OCI-LY1 (cell line): ENCODE measurements at regions not wholly inside any gene's neighbourhood (a gene's known extent, or its start where the extent isn't known, plus 50 kb on each side); places are given as distances from the start of the nearest gene placed in this dataset.
"Not testable (repeated sequence)": the region's sequence is repeated elsewhere in the genome, so short reads cannot be mapped to it uniquely, and the experiment has no call there.

Experiments used
- H2AFZ ChIP-seq: fragments of 200-600 bp; sonication (generic), shearing (Covaris generic); 2 replicates; pipeline ENCODE4 v1.6.0; 2014; ENCODE audit warnings: antibody characterized with exemption, mild to moderate bottlenecking, low read length
- H3F3A ChIP-seq: fragments of 200-600 bp; sonication (generic), shearing (Covaris generic); 2 replicates; pipeline ENCODE4 v1.6.0; 2014; ENCODE audit warnings: mild to moderate bottlenecking, antibody characterized with exemption, low read length, moderate library complexity; ENCODE audit not compliant: insufficient read depth
- H3K27ac ChIP-seq: fragments of 200-600 bp; sonication (generic); 2 replicates; pipeline ENCODE4 v1.5.1; 2014; ENCODE audit warnings: low read length, mixed run types, mild to moderate bottlenecking, low read depth; ENCODE audit not compliant: poor library complexity, severe bottlenecking
- H3K27me3 ChIP-seq: fragments of 200-600 bp; sonication (generic); 2 replicates; pipeline ENCODE4 v1.6.0; 2014; ENCODE audit warnings: antibody characterized with exemption, mild to moderate bottlenecking, low read length, moderate library complexity; ENCODE audit not compliant: insufficient read depth
- H3K36me3 ChIP-seq: fragments of 200-600 bp; sonication (generic); 2 replicates; pipeline ENCODE4 v1.6.1; 2014; ENCODE audit warnings: mild to moderate bottlenecking, antibody characterized with exemption, low read length, moderate library complexity, mixed read lengths; ENCODE audit not compliant: insufficient read depth
- H3K4me1 ChIP-seq: fragments of 200-600 bp; sonication (generic); 2 replicates; pipeline ENCODE4 v1.5.1; 2014; ENCODE audit warnings: mild to moderate bottlenecking, low read length, moderate library complexity; ENCODE audit not compliant: insufficient read depth, severe bottlenecking
- H3K4me2 ChIP-seq: fragments of 200-600 bp; sonication (generic), shearing (Covaris generic); 2 replicates; pipeline ENCODE4 v1.6.1; 2014; ENCODE audit warnings: low read length
- H3K4me3 ChIP-seq: fragments of 200-600 bp; sonication (generic); 2 replicates; pipeline ENCODE4 v1.5.1; 2014; ENCODE audit warnings: low read length, low read depth, mild to moderate bottlenecking, mixed read lengths; ENCODE audit not compliant: poor library complexity, severe bottlenecking
- H3K79me2 ChIP-seq: fragments of 200-600 bp; shearing (Covaris generic); 2 replicates; pipeline ENCODE4 v1.6.1; 2016; ENCODE audit warnings: mixed run types, low read length, mixed read lengths; ENCODE audit not compliant: insufficient read depth
- H3K9ac ChIP-seq: fragments of 200-600 bp; sonication (generic), shearing (Covaris generic); 2 replicates; pipeline ENCODE4 v1.6.1; 2014; ENCODE audit warnings: mild to moderate bottlenecking, low read length, mixed read lengths
- H3K9me2 ChIP-seq: fragments of 200-600 bp; sonication (generic), shearing (Covaris generic); 2 replicates; pipeline ENCODE4 v1.6.1; 2014; ENCODE audit warnings: low read depth, mild to moderate bottlenecking, low read length, mixed read lengths
- H3K9me3 ChIP-seq: fragments of 200-600 bp; shearing (Covaris generic); 2 replicates; pipeline ENCODE4 v1.6.1; 2014; ENCODE audit warnings: low read length, mixed read lengths
- H4K20me1 ChIP-seq: fragments of 200-600 bp; sonication (generic), shearing (Covaris generic); 2 replicates; pipeline ENCODE4 v1.6.0; 2016; ENCODE audit warnings: mild to moderate bottlenecking, low read length; ENCODE audit not compliant: insufficient read depth
- CTCF ChIP-seq: fragments of 200-600 bp; sonication (generic), shearing (Covaris generic); IDR thresholded peaks from 2 replicates; pipeline ENCODE4 v1.5.1; 2017; ENCODE audit warnings: mild to moderate bottlenecking, antibody characterized with exemption, low read length, moderate library complexity, mixed read lengths
- EZH2 ChIP-seq: fragments of 200-600 bp; sonication (generic), shearing (Covaris generic); IDR thresholded peaks from 2 replicates; pipeline ENCODE4 v1.8.0; 2017; ENCODE audit warnings: borderline replicate concordance, mixed run types, mild to moderate bottlenecking, antibody characterized with exemption, low read length, moderate library complexity, mixed read lengths

- not testable (repeated sequence) for H3K79me2 ChIP-seq, H3K36me3 ChIP-seq, H2AFZ ChIP-seq, H3K4me1 ChIP-seq, H4K20me1 ChIP-seq, H3K27me3 ChIP-seq, H3K4me3 ChIP-seq, H3K27ac ChIP-seq, H3K9ac ChIP-seq, H3F3A ChIP-seq, H3K9me3 ChIP-seq, H3K9me2 ChIP-seq, H3K4me2 ChIP-seq
These were observed 654.5 kb downstream of the PRIM2 start for GRCh38 chr6:57971956-57972355.

- Histone ChIP-seq H3K79me2 (no peaks in the 10 kb centered on the region), H3K27ac (no peak overlapping the region), H3K9me2 (no peaks in the 10 kb centered on the region), H2AFZ (no peak overlapping the region), H3K9ac (no peak overlapping the region), H3K4me2 (no peak overlapping the region), H3K9me3 (no peaks in the 10 kb centered on the region), H3K36me3 (no peaks in the 10 kb centered on the region), H3K4me1 (no peaks in the 10 kb centered on the region), H4K20me1 (no peaks in the 10 kb centered on the region), H3K4me3 (no peak overlapping the region), H3F3A (no peaks in the 10 kb centered on the region), H3K27me3 (no peaks in the 10 kb centered on the region)
- no peak for TF ChIP-seq CTCF
- TF ChIP-seq EZH2, result no peak
These were observed 657.2 kb downstream of the PRIM2 start for GRCh38 chr6:57974653-57975052.

GRCh38 chr6:57975127-57975526, 657.7 kb downstream of the PRIM2 start:
- not testable (repeated sequence) for H3K4me2 ChIP-seq, H3F3A ChIP-seq, H3K27ac ChIP-seq, H3K27me3 ChIP-seq, H3K4me1 ChIP-seq, H3K79me2 ChIP-seq, H3K36me3 ChIP-seq, H3K9ac ChIP-seq, H4K20me1 ChIP-seq, H2AFZ ChIP-seq, H3K9me2 ChIP-seq, H3K9me3 ChIP-seq, H3K4me3 ChIP-seq

- H3K27ac ChIP-seq, H3K27me3 ChIP-seq, H3K36me3 ChIP-seq, H3K9me3 ChIP-seq, H3K79me2 ChIP-seq, H3K4me3 ChIP-seq, H3K9me2 ChIP-seq, H3K4me1 ChIP-seq, H3F3A ChIP-seq, H2AFZ ChIP-seq, H3K9ac ChIP-seq, H4K20me1 ChIP-seq, H3K4me2 ChIP-seq: not testable (repeated sequence)
These were observed 658.9 kb downstream of the PRIM2 start for GRCh38 chr6:57976371-57976770.

- not testable (repeated sequence) for H3K4me1 ChIP-seq, H3K79me2 ChIP-seq, H4K20me1 ChIP-seq, H3K9ac ChIP-seq, H3K9me3 ChIP-seq, H2AFZ ChIP-seq, H3K9me2 ChIP-seq, H3F3A ChIP-seq, H3K27me3 ChIP-seq, H3K36me3 ChIP-seq, H3K4me2 ChIP-seq, H3K27ac ChIP-seq, H3K4me3 ChIP-seq
These were observed 666.2 kb downstream of the PRIM2 start for GRCh38 chr6:57983603-57984002.

- not testable (repeated sequence) for H3K9ac ChIP-seq, H3K4me2 ChIP-seq, H3K9me3 ChIP-seq, H3K27ac ChIP-seq, H2AFZ ChIP-seq, H4K20me1 ChIP-seq, H3K4me3 ChIP-seq, H3K4me1 ChIP-seq, H3F3A ChIP-seq, H3K36me3 ChIP-seq, H3K79me2 ChIP-seq, H3K9me2 ChIP-seq, H3K27me3 ChIP-seq
These were observed 667.1 kb downstream of the PRIM2 start for GRCh38 chr6:57984575-57984974.

- not testable (repeated sequence) for H4K20me1 ChIP-seq, H3K9me2 ChIP-seq, H2AFZ ChIP-seq, H3K27ac ChIP-seq, H3K9me3 ChIP-seq, H3K4me2 ChIP-seq, H3K4me1 ChIP-seq, H3K36me3 ChIP-seq, H3K79me2 ChIP-seq, H3K27me3 ChIP-seq, H3K4me3 ChIP-seq, H3F3A ChIP-seq, H3K9ac ChIP-seq
These were observed 668.3 kb downstream of the PRIM2 start for GRCh38 chr6:57985734-57986133.
